ENCODE measurements at regions not wholly inside any gene's neighbourhood (a gene's known extent, or its start where the extent isn't known, plus 50 kb on each side); places are given as distances from the start of the nearest gene placed in this dataset.

GRCh38 chr4:175369087-175369486 is 443.0 kb downstream of the GPM6A start:
- Histone ChIP-seq H3K27ac (ENCODE audit: low read depth in 1 of 2, low read length in 1 of 2) (no peak overlapping the region), H3K4me1 (ENCODE audit: control insufficient read depth in 2 of 2, insufficient read depth in 2 of 2, low read length in 2 of 2) (no peaks in the 10 kb centered on the region), H3K4me3 (ENCODE audit: low read length in 2 of 2) (no peak overlapping the region), H3K27me3 (ENCODE audit: control insufficient read depth in 2 of 2, insufficient read depth in 1 of 2, low read length in 1 of 2) (no peaks in the 10 kb centered on the region), H3K9me3 (ENCODE audit: control insufficient read depth in 2 of 2, insufficient read depth in 1 of 2, low read length in 1 of 2) (no peaks in the 10 kb centered on the region), H3K36me3 (ENCODE audit: control insufficient read depth in 2 of 2, insufficient read depth in 2 of 2, low read length in 1 of 2) (no peaks in the 10 kb centered on the region)
- no peak for DNase-seq (ENCODE audit: low read depth in 6 of 9, low spot score in 9 of 9)
- WGBS = 90% methylated on average over 6 of the region's 6 CpGs

DNA sequence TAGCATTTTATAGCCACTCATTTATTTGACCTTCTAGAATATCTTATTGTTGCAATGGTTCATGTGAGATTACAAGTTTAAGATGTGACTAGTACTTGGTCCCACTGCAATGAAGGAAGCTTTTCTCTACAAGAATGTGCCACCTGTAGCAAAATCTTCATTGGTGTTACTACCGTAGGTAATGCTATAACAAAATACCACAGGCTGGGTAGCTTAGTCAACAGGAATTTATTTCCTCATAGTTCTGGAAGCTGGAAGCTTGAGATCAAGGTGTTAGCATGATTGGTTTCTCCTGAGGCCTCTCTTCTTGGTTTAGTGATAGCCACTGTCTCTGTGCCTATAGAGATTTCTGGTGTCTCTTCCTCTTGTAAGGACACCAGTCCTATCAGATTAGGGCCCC is 441.0 kb downstream of the GPM6A start:
- WGBS = 97% methylated on average over 1 of the region's 1 CpG

GRCh38 chr4:175373031-175373430 is 439.0 kb downstream of the GPM6A start:
- DNase-seq (ENCODE audit: low read depth in 6 of 9, low spot score in 9 of 9) = no peak
- no peaks in the 10 kb centered on the region for H3K4me1 ChIP-seq (ENCODE audit: control insufficient read depth in 2 of 2, insufficient read depth in 2 of 2, low read length in 2 of 2)
- no peak overlapping the region for H3K4me3 ChIP-seq (ENCODE audit: low read length in 2 of 2)
- no peak overlapping the region for H3K27ac ChIP-seq (ENCODE audit: low read depth in 1 of 2, low read length in 1 of 2)
- H3K9me3 ChIP-seq (ENCODE audit: control insufficient read depth in 2 of 2, insufficient read depth in 1 of 2, low read length in 1 of 2) = no peaks in the 10 kb centered on the region
- no peaks in the 10 kb centered on the region for H3K36me3 ChIP-seq (ENCODE audit: control insufficient read depth in 2 of 2, insufficient read depth in 2 of 2, low read length in 1 of 2)
- no peaks in the 10 kb centered on the region for H3K27me3 ChIP-seq (ENCODE audit: control insufficient read depth in 2 of 2, insufficient read depth in 1 of 2, low read length in 1 of 2)

More for the DNA sequence above, 441.0 kb downstream of the GPM6A start:
- Histone ChIP-seq H3K9me3 (ENCODE audit: control insufficient read depth in 2 of 2, insufficient read depth in 1 of 2, low read length in 1 of 2) (no peaks in the 10 kb centered on the region), H3K36me3 (ENCODE audit: control insufficient read depth in 2 of 2, insufficient read depth in 2 of 2, low read length in 1 of 2) (no peaks in the 10 kb centered on the region), H3K27ac (ENCODE audit: low read depth in 1 of 2, low read length in 1 of 2) (no peak overlapping the region), H3K4me3 (ENCODE audit: low read length in 2 of 2) (no peak overlapping the region), H3K4me1 (ENCODE audit: control insufficient read depth in 2 of 2, insufficient read depth in 2 of 2, low read length in 2 of 2) (no peaks in the 10 kb centered on the region), H3K27me3 (ENCODE audit: control insufficient read depth in 2 of 2, insufficient read depth in 1 of 2, low read length in 1 of 2) (no peaks in the 10 kb centered on the region)
- no peak for DNase-seq (ENCODE audit: low read depth in 6 of 9, low spot score in 9 of 9)

- no peaks in the 10 kb centered on the region for H3K27me3 ChIP-seq (ENCODE audit: control insufficient read depth in 2 of 2, insufficient read depth in 1 of 2, low read length in 1 of 2)
- no peaks in the 10 kb centered on the region for H3K36me3 ChIP-seq (ENCODE audit: control insufficient read depth in 2 of 2, insufficient read depth in 2 of 2, low read length in 1 of 2)
- WGBS = 91% methylated on average over 3 of the region's 3 CpGs
Observed at GRCh38 chr4:175374459-175374858, 437.6 kb downstream of the GPM6A start.

DNA sequence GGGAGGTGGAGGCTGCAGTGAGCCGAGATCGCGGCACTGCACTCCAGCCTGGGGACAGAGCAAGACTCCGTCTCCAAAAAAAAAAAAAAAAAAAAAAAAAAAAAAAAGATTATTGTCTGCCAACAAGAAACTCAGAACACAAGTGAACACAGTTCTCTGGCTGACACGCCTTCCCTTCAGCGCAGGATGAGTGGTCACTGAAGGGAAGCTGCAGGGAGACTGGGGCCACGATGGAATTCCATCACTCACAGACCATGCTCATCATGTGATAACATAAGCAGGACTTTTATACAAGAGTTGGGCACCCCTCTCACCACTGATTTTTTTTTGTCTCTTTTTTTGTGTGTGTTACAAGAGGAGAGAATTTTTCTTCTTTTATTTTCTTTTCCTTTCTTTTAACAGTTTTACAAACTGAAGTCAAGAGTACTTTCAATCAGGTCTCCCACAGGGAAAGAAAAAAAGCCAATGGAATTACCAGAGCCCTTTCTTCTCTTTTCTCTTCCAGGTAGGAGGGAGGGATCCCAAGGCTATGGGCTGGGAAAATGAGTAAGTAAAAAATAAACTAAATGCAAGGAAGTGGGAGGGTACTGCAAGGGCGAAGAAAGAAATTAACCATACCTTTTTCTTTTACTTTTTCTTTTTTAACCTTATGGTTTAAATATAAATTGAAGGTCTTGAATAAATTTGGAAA is 435.6 kb downstream of the GPM6A start:
- Histone ChIP-seq H3K27ac (ENCODE audit: low read depth in 1 of 2, low read length in 1 of 2) (no peak overlapping the region), H3K36me3 (ENCODE audit: control insufficient read depth in 2 of 2, insufficient read depth in 2 of 2, low read length in 1 of 2) (no peaks in the 10 kb centered on the region), H3K4me3 (ENCODE audit: low read length in 2 of 2) (no peak overlapping the region), H3K4me1 (ENCODE audit: control insufficient read depth in 2 of 2, insufficient read depth in 2 of 2, low read length in 2 of 2) (no peaks in the 10 kb centered on the region), H3K27me3 (ENCODE audit: control insufficient read depth in 2 of 2, insufficient read depth in 1 of 2, low read length in 1 of 2) (no peaks in the 10 kb centered on the region), H3K9me3 (ENCODE audit: control insufficient read depth in 2 of 2, insufficient read depth in 1 of 2, low read length in 1 of 2) (no peaks in the 10 kb centered on the region)
- 94% methylated on average over 8 of the region's 8 CpGs for whole genome bisulfite sequencing
- no peak for DNase-seq (ENCODE audit: low read depth in 6 of 9, low spot score in 9 of 9)

More at GRCh38 chr4:175374459-175374858, 437.6 kb downstream of the GPM6A start:
- Histone ChIP-seq H3K9me3 (ENCODE audit: control insufficient read depth in 2 of 2, insufficient read depth in 1 of 2, low read length in 1 of 2) (no peaks in the 10 kb centered on the region), H3K27ac (ENCODE audit: low read depth in 1 of 2, low read length in 1 of 2) (no peak overlapping the region), H3K4me3 (ENCODE audit: low read length in 2 of 2) (no peak overlapping the region), H3K4me1 (ENCODE audit: control insufficient read depth in 2 of 2, insufficient read depth in 2 of 2, low read length in 2 of 2) (no peaks in the 10 kb centered on the region)
- no peak for DNase-seq (ENCODE audit: low read depth in 6 of 9, low spot score in 9 of 9)

GRCh38 chr4:175377203-175377602 is 434.9 kb downstream of the GPM6A start:
- no peaks in the 10 kb centered on the region for H3K27me3 ChIP-seq (ENCODE audit: control insufficient read depth in 2 of 2, insufficient read depth in 1 of 2, low read length in 1 of 2)
- H3K4me1 ChIP-seq (ENCODE audit: control insufficient read depth in 2 of 2, insufficient read depth in 2 of 2, low read length in 2 of 2) = no peaks in the 10 kb centered on the region
- 85% methylated on average over 2 of the region's 2 CpGs for WGBS
- H3K9me3 ChIP-seq (ENCODE audit: control insufficient read depth in 2 of 2, insufficient read depth in 1 of 2, low read length in 1 of 2) = no peaks in the 10 kb centered on the region
- no peak for DNase-seq (ENCODE audit: low read depth in 6 of 9, low spot score in 9 of 9)
- H3K27ac ChIP-seq (ENCODE audit: low read depth in 1 of 2, low read length in 1 of 2) = no peak overlapping the region
- H3K36me3 ChIP-seq (ENCODE audit: control insufficient read depth in 2 of 2, insufficient read depth in 2 of 2, low read length in 1 of 2) = no peaks in the 10 kb centered on the region
- H3K4me3 ChIP-seq (ENCODE audit: low read length in 2 of 2) = no peak overlapping the region

DNA sequence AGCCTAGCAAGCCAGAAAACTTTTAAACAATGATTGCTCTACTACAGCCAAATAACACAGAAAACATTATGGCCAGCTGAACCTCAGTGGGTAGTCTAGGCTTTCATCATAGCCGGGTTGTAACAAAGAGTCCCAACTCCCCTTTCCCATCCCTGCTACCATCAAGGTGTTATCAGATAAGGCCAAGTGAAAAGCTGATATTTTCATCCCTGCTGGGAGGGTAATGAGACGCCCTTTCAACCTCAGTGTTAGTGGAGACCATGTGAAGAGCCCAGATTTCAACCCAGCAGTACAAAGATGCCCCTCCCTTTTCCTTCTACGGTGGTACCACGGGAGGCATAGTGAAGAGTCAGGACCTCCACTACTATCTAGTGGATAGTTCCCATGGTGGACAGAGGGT is 433.7 kb downstream of the GPM6A start:
- no peaks in the 10 kb centered on the region for H3K36me3 ChIP-seq (ENCODE audit: control insufficient read depth in 2 of 2, insufficient read depth in 2 of 2, low read length in 1 of 2)
- WGBS = 94% methylated on average over 4 of the region's 4 CpGs
- no peaks in the 10 kb centered on the region for H3K4me1 ChIP-seq (ENCODE audit: control insufficient read depth in 2 of 2, insufficient read depth in 2 of 2, low read length in 2 of 2)

DNA sequence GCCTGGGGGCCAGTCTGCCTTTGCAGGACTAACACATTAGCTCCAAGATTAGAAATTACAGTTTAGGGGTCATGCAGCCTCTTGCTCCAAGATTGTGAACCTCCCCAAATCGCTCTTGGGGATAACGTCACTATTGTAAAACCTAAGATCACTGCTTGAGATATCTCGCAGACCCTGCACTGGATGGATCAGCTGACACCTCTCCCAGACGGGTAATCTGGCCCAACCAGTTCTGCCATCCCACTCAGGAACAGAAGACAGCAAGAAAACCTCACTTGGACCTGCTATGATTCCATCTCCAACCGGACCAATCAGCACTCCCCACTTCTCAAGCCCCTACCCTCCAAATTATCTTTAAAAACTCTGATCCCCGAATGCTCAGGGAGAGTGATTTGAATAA is 431.2 kb downstream of the GPM6A start:
- no peaks in the 10 kb centered on the region for H3K4me1 ChIP-seq (ENCODE audit: control insufficient read depth in 2 of 2, insufficient read depth in 2 of 2, low read length in 2 of 2)
- H3K4me3 ChIP-seq (ENCODE audit: low read length in 2 of 2) = no peak overlapping the region
- no peaks in the 10 kb centered on the region for H3K27me3 ChIP-seq (ENCODE audit: control insufficient read depth in 2 of 2, insufficient read depth in 1 of 2, low read length in 1 of 2)
- no peaks in the 10 kb centered on the region for H3K36me3 ChIP-seq (ENCODE audit: control insufficient read depth in 2 of 2, insufficient read depth in 2 of 2, low read length in 1 of 2)
- H3K9me3 ChIP-seq (ENCODE audit: control insufficient read depth in 2 of 2, insufficient read depth in 1 of 2, low read length in 1 of 2) = no peaks in the 10 kb centered on the region
- no peak for DNase-seq (ENCODE audit: low read depth in 6 of 9, low spot score in 9 of 9)
- H3K27ac ChIP-seq (ENCODE audit: low read depth in 1 of 2, low read length in 1 of 2) = no peak overlapping the region
- WGBS = 89% methylated on average over 6 of the region's 6 CpGs

More for the DNA sequence above, 433.7 kb downstream of the GPM6A start:
- Histone ChIP-seq H3K27me3 (ENCODE audit: control insufficient read depth in 2 of 2, insufficient read depth in 1 of 2, low read length in 1 of 2) (no peaks in the 10 kb centered on the region), H3K9me3 (ENCODE audit: control insufficient read depth in 2 of 2, insufficient read depth in 1 of 2, low read length in 1 of 2) (no peaks in the 10 kb centered on the region), H3K27ac (ENCODE audit: low read depth in 1 of 2, low read length in 1 of 2) (no peak overlapping the region), H3K4me3 (ENCODE audit: low read length in 2 of 2) (no peak overlapping the region)
- no peak for DNase-seq (ENCODE audit: low read depth in 6 of 9, low spot score in 9 of 9)

GRCh38 chr4:175385797-175386196 is 426.3 kb downstream of the GPM6A start:
- no peak for DNase-seq (ENCODE audit: low read depth in 6 of 9, low spot score in 9 of 9)
- Histone ChIP-seq H3K4me3 (ENCODE audit: low read length in 2 of 2) (no peak overlapping the region), H3K36me3 (ENCODE audit: control insufficient read depth in 2 of 2, insufficient read depth in 2 of 2, low read length in 1 of 2) (no peaks in the 10 kb centered on the region), H3K27me3 (ENCODE audit: control insufficient read depth in 2 of 2, insufficient read depth in 1 of 2, low read length in 1 of 2) (no peaks in the 10 kb centered on the region), H3K4me1 (ENCODE audit: control insufficient read depth in 2 of 2, insufficient read depth in 2 of 2, low read length in 2 of 2) (no peaks in the 10 kb centered on the region), H3K9me3 (ENCODE audit: control insufficient read depth in 2 of 2, insufficient read depth in 1 of 2, low read length in 1 of 2) (no peaks in the 10 kb centered on the region), H3K27ac (ENCODE audit: low read depth in 1 of 2, low read length in 1 of 2) (no peak overlapping the region)
- 83% methylated on average over 1 of the region's 1 CpG for WGBS

Data from thymus (tissue), 11 donors.